Posterior cingulate gyrus (tissue), 11 donors: ENCODE measurements at regions not wholly inside any gene's neighbourhood (a gene's known extent, or its start where the extent isn't known, plus 50 kb on each side); places are given as distances from the start of the nearest gene placed in this dataset.
"Not testable (repeated sequence)": the region's sequence is repeated elsewhere in the genome, so short reads cannot be mapped to it uniquely, and the experiment has no call there.

ENCODE experiments used
- DNase-seq, 10 donors: peaks; one replicate each; pipeline versions ENCODE4 v3.0.0 to v3.0.0-alpha.2; 2020 to 2021; ENCODE audit warnings: mixed read lengths in 3 of 10
- intact Hi-C: fragments of 100-400 bp; cut with DNase I; formaldehyde crosslinking; loops from one replicate; pipeline ENCODE4 v1.15.1; 2023

DNA sequence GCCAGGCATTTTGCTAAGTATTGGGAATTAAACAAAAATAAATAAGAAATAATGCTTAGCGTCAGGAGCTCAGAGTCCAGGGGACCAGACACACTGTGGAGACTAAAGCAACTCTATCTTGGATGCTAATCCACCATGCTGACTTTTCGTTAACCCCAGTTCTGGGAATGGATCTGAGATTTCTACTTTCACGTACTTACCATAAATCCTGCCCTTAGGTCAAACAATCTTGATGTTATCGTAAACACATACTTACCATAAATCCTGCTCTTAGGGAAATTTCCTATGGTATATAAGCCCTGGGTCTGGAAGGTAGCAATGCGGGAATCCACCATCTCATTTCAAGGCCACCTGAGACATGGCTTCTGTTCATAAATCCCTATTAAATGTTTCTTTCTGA, 204.5 kb upstream of the IGFBP7 start:
- intact Hi-C loops: no loop called here
- DNase-seq: no peak

DNA sequence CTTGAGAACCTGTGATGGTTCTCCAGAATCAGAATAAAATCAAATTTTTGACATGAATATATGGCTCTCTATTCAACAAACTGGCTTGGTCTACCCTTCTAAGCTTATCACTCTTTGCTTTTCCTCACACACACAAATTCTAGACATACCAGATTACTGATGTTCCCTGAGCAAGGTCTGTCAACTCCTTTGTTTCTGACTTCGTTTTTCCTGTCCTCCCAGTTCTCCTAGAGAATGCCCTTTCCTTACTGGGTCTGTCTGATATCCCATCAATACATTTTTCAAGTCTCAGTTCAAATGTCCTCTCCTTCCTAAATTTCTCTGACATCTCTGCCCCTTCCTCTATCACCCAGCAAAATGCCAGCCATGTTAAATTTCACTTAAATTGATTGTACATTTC, 202.1 kb upstream of the IGFBP7 start:
- intact Hi-C loops: no loop called here
- DNase-seq: no peak

DNA sequence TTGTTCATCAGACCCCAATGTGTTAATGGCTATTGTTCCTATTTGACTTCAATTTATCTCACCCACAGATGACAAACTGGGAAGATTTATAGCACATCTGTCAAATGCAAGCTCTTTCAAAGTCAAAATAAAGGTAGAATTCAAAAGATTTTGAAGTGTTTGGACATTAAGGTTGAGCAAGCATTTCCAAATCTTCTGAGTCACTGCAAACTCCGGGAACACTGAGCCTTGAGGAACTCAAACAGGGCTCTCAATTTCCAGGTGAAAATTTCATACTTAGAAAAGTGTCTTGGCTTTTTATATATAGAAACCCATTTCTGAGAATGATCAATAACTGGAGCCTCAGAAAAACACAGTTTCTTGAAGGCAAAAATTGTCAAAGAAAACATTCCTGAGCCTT, 199.5 kb upstream of the IGFBP7 start:
- DNase-seq: no peak
- intact Hi-C loops: no loop called here

DNA sequence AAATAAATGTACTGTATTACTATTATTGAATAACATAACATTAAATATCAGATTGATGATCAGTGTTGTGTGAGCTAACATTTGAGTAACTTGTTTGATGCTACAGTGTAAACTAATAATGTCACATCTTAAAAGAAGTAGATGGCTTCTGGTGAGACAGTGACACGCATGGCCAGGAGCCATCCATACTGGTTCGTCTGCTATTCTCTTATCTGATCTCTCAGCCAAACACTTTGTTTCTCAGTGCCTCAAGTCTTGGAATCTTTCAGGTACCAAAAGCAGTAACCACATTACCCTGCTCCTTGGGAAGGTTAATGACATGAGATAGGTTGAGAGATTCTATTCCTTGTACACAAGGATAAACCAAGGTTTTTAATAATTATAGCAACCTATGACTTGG, 198.1 kb upstream of the IGFBP7 start:
- no peak for DNase-seq

DNA sequence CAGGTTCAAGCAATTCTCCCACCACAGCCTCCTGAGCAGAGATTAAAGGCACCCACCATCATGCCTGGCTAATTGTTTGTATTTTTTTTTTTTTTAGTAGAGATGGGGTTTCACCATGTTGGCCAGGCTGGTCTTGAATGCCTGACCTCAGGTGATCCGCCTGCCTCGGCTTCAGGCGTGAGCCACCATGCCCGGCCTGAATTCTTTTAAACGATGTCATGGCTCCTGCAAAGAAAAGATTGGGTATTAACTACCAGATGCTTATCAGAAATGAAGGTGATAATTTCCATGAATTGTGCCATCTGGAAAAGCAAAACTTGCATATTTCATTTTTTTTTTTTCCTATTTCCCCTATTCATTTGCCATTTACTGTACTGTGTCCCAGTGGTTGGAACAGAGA, 195.7 kb upstream of the IGFBP7 start:
- intact Hi-C loops: no loop called here
- DNase-seq: no peak

More for the DNA sequence above, 198.1 kb upstream of the IGFBP7 start:
- intact Hi-C loops: no loop called here

DNA sequence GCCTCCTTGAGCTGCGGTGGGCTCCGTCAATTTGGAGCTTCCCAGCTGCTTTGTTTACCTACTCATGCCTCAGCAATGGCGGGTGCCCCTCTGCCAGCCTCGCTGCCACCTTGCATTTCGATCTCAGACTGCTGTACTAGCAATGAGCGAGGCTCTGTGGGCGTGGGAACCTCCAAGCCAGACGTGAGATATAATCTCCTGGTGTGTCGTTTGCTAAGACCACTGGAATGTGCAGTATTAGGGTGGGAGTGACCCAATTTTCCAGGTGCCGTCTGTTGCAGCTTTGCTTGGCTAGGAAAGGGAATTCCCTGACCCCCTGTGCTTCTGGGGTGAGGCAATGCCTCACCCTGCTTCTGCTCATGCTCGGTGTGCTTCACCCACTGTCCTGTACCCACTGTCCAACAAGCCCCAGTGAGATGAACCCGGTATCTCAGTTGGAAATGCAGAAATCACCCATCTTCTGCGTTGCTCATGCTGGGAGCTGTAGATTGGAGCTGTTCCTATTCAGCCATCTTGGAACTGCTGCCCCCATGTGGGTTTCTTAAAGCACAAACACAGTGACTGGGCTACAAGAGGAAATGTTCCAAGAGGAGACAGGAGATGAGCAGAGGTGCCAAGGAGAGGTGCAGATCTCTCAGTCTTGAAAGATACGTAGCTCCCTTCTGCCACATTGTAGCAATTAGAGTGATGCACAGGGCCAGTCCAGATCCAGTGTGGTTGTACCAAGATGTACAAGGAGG, 193.0 kb upstream of the IGFBP7 start:
- intact Hi-C loops: loop anchor here (2.0 kb wide), 1 partner anchor 140 kb away; no protein-coding TSS in a partner anchor
- peak in 2 of 10 donors; percentile 25 to 38 for DNase-seq

DNA sequence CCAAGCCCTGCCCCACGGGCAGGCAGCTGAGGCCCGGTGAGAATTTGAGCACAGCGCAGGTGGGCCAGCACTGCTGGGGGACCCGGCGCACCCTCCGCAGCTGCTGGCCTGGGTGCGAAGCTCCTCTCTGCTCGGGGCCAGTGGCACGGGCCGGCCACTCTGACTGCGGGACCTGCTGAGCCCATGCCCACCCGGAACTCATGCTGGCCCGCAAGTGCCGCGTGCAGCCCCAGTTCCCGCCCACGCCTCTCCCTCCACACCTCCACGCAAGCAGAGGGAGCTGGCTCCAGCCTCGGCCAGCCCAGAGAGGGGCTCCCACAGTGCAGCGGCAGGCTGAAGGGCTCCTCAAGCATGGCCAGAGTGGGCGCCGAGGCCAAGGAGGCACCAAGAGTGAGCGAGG, 190.1 kb upstream of the IGFBP7 start:
- DNase-seq: peak in 3 of 10 donors; percentile 52 to 83 (median 78)
- intact Hi-C loops: not testable (repeated sequence)

DNA sequence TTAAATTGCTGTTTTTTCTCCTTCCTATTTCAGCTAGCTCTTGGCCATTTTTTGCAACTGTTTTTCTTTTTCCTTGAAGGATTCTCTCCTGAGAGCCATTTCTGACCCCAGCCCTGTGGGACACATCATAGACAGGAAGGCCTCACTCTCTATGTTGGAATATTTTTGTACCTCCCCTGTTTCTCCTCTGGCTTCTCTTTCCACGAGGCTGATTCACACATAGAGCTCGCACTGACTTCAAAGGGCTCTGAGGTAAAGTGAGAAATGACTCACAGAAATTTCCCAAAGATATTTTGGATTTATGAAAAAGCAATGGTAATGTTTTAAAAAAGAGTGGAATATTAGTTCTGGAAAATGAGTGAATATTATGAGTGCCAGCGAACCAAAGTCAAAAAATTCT, 181.7 kb upstream of the IGFBP7 start:
- intact Hi-C loops: no loop called here
- DNase-seq: no peak

DNA sequence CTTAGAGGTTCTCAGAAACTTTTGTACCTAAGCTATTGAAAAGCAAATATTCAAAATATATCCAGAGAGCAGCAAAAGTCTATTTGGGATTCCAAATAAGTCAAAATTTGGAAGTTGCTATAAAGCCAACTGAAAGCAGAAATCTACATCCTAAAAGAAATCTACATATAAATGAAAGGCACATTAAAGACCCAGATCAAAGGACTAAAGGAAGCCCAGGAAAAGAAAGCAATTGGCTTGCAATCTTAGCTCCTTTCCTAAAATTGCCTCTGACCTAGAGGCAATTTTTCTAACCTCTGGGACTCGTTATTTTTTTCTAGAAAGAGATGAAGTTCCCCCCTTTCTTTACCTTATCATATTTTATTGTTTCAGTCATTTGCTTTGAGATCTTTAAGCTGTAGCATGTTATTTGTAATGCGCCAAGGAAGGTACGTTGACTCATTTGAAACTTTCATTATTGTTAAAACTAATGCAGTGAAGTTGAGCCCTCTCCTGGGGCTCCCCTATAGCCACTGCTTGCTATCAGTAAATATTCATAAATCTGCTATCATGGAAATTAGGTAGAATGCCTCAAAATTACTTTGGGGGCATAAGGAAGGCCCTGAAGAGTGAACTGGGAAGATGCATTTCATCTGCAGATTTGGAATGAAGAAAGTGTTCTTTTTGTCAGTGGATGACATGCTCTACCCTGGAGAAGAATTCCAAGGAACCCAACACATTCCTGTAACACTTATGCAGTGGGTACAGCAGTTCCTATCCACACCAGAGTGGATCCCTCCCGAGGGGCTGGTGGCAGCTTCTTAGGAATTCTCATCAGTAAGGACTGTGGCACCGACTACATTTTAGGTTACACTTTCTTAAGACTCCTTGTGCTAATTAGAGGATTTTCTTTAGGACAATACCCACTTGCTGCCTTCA, 177.8 kb upstream of the IGFBP7 start:
- DNase-seq: no peak
- intact Hi-C loops: no loop called here

DNA sequence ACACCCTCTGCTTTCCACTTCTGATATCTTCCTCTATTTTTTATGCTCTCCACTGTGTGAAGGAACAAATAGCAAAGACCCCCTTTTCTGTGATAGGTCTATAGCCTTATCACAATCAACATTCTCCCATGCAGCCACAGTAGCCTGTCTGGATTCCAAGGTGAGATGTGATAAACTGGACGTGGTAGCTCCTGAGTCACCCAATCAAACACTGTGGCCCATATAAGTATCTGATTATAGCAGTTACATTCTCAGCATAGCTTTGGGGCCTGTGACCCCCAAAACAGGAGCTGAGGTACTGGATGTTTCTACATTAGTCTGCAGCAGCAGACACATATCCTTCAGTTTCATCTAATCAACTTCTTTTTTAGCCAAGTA, 172.7 kb upstream of the IGFBP7 start:
- intact Hi-C loops: no loop called here
- no peak for DNase-seq

DNA sequence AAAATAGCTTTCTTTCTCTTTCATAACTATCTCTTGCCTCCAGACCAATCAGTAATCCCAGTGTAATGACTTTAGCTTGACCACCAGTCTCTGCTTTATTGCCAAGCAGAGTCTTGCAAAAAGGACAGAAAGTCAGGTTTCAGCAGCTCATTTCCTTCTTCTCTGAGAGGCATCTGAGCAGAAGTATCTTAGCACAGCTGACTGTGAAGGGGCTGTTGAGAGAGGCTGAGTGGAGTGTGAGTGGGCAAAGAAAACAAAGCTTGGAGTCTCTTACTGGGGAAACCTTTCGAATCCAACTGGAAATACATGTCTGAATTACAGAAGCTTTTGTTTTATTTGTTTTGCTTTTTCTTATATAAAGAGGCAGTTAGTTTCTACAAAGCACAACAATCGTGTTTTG, 170.3 kb upstream of the IGFBP7 start:
- DNase-seq: no peak
- intact Hi-C loops: no loop called here

DNA sequence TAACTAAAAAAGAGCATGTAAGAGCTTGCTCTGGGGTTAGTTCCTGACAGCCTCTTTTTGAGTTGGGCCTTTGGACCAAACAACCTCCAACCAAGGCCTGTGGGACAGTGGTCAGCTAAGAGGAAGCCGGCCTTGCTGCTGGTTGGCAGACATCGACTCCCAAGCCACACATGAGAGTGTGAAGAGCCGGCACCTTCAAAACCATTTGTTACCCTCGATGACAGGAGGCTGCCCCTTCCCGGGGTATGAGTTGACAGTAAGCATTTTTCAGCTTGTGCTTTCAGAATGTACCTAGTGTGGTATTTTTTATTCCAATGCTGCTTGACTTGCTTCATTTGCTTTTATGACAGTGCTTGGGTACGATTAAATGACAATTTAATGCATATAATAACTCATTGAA, 168.6 kb upstream of the IGFBP7 start:
- DNase-seq: no peak
- intact Hi-C loops: no loop called here

DNA sequence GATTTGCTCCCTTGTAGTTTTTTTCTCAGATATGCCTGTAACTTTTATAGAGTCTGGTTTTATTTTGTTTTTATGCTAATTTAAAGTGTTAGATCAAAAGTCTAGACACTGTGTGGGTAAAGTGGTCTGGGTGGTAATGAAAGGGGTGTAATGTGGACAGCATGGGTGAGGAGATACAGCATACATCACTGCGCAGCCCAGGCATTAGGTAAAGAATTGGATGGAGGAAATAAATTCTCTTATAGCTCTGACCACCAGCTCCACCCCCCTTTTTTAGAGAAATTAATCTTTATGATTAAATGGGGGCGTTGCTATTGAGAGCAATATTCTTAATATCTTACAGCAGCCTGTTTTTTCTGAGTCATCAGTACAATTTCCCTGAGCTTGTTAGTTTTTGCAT, 163.9 kb upstream of the IGFBP7 start:
- intact Hi-C loops: no loop called here
- no peak for DNase-seq

DNA sequence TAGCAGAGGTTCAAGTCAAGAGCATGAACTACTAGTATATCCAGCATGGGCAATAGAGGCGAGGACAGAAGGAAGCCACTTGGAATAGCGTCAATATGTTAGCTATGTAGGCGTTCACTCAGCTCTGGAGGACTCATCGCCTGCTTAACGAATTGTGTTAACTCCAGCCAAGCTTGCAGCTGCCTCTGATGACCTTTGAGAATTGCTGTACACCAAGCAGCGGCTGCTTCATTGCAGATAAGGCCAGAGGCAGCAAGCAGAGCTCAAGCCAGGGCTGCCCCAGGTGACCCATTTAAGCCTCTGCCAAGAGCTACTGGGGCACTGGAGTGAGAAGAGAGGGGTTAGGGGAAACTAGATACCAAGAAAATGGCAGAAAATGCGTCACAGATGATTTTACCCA, 160.2 kb upstream of the IGFBP7 start:
- no peak for DNase-seq
- intact Hi-C loops: no loop called here

DNA sequence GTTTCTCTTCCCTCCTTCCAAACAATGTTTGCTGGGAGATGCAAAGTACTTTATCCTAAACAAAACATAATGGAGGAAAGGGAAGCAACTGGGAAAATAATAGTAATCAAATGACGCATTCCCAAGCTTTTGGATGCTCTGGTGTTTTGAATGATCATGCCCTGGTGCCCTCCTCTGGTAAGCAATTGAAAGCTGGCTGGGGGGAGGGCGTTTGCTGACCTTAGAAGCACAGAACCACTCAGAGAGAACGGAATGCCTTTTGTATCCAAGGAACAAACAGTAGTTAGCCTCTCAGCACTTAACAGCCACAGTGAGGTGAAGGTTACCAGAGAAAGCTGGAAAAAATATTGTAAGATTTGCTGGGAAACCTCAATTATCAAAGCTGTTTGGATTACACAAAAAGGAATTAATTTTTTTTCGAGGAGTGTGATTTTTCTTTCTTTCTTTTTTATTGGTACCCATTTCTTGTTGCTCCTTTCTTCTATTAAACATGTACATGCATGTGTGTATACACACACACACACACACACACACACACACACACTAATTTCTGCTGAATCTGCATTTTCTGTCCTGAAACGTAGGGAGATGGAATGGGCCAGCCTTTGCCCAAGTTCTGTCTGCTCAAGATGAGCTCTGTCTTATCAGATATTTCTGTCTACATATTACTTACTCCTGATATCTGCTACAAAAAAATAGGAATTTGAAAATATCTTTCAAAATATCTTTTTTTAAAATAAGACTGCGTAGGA, 155.8 kb upstream of the IGFBP7 start:
- intact Hi-C loops: no loop called here
- DNase-seq: peak in 2 of 10 donors; percentile 17 to 34

DNA sequence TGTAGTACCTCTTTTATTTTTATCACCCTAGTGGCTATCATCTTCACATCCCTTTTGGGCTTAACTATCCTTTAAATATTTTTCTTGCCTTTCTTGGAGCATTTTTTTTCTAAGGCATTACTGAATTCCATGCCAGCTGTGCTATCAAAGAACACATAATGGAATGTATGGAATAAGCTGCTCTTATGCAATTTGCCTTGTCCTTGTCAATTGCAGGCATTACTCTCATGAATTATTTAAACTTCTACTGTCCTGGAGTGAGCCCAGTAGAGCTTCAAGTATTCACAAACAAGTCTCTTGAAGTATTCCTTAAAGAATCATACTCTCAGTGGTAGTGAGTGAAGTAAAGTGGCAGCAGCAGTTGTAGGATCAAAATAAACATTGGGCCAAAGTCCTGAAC, 144.6 kb upstream of the IGFBP7 start:
- no peak for DNase-seq
- intact Hi-C loops: no loop called here

DNA sequence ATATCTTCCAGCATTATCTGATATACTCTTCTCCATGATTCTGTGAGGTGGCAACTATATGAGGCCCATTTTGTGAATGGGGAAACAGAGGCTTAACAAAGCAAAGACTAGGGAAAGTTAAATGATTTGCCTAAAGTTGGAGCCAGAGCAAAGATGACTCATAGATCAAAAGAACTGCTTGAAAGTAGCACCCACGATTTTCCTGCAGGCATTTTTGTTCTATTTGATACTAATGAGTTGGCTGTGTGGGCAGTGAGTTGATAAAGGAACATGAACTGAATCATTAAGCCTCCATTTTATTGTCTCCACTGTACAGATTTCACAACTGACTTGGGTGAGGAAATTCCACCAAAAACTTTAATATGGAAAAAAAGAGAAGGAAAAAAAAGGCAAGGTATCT, 138.9 kb upstream of the IGFBP7 start:
- intact Hi-C loops: no loop called here
- no peak for DNase-seq

DNA sequence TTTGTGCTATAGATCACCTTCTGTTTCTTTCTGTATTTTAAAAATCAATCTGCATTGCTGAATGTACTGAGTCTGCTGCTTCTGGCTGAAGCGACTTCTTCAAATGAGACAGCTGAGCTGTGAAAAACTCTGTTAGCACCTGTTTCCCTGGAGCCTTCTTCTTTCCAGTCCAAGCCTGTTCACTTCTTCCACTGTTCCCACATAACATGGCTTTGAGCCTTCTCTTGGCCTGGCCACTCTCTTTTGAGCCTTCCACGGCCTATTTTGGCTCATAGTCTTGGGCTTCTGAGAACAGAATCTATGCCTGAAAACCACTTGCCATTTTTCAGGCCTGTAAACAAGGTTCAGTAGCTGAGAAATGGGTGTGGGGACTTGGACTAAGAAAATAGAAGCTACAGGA, 132.9 kb upstream of the IGFBP7 start:
- intact Hi-C loops: no loop called here
- DNase-seq: no peak

DNA sequence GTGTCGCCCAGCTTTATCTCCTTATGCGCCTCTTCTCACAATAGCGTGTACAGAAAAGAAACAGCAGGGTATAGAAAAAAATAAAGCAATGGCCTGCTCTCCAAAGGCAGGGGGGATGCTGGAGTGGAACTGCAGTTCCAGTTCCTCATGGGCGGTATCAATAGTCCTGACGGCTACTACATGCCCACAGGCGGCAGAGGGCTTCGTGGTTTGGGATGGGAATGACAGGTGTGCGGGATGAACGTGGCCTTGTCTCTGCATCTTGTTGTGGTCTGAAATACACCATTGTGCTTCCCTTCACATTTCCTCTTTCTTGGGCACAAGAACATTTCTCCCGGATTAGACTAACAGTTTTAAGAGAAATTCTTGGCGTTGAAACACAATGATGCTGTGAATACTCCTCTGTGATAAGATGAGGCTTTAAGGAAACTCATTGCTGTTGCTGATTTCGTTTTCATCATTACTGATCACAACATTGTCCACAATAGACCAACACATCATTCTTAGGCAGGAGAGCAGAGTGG, 124.1 kb upstream of the IGFBP7 start:
- intact Hi-C loops: no loop called here

DNA sequence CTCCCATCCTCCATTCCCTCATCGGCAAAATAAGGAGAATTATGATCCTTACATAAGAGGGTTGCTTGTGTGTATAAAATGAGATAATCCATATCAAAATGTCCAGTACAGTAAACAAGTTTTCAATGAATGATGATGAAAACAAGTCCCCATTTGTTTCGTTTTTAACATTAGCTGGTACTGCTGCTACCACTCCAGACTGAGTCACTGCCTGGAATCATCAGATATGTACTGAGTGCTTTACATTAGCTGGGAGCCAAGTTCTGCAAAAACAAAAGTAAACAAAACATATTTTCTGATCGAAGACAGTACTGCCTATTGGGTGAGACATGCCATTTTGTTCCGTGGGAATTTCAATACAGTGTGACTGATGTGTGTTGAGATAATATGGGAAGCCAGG, 123.2 kb upstream of the IGFBP7 start:
- DNase-seq: no peak
- intact Hi-C loops: no loop called here

More for the DNA sequence above, 124.1 kb upstream of the IGFBP7 start:
- DNase-seq: peak in 1 of 10 donors; percentile 78

DNA sequence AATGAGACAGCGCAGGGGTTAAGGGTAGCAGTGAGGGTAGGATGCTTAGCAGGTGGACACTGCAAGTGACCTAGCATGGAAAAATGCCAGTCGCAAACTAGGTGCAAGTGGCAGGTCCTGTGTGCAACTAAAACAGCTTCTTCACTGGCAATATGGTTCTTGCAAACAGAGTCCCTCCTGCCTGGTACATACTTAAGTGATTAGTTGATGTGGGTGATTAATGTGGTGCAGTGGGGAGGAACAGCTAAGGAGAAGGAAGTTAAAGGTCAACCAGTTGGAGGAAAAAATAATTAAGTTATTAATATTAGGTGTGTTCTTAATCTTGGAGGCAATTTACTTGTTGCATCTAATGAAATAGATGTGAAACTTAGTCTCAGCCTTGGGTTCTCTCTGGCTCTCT, 121.6 kb upstream of the IGFBP7 start:
- no peak for DNase-seq
- intact Hi-C loops: no loop called here
